ENCODE measurements at regions not wholly inside any gene's neighbourhood (a gene's known extent, or its start where the extent isn't known, plus 50 kb on each side); places are given as distances from the start of the nearest gene placed in this dataset.

GRCh38 chr4:171668403-171668802 lies 144.8 kb upstream of the GALNTL6 start:
- H3K9me3 Mint-ChIP-seq, result no peaks in the 10 kb centered on the region
- no peaks in the 10 kb centered on the region for H3K27me3 Mint-ChIP-seq
- no peak overlapping the region for H3K27ac Mint-ChIP-seq
- no peaks in the 10 kb centered on the region for H3K4me1 Mint-ChIP-seq (ENCODE audit: low read depth)
- no peak for DNase-seq
- no peaks in the 10 kb centered on the region for H3K36me3 Mint-ChIP-seq (ENCODE audit: low read depth)
- no peak overlapping the region for H3K4me3 Mint-ChIP-seq

- no peaks in the 10 kb centered on the region for H3K4me1 Mint-ChIP-seq (ENCODE audit: low read depth)
- no peak overlapping the region for H3K4me3 Mint-ChIP-seq
- no peaks in the 10 kb centered on the region for H3K36me3 Mint-ChIP-seq (ENCODE audit: low read depth)
- H3K27me3 Mint-ChIP-seq, result no peaks in the 10 kb centered on the region
- no peaks in the 10 kb centered on the region for H3K9me3 Mint-ChIP-seq
- no peak overlapping the region for H3K27ac Mint-ChIP-seq
- DNase-seq, result no peak
Measured at GRCh38 chr4:171667906-171668305, 145.3 kb upstream of the GALNTL6 start.

- DNase-seq, result no peak
- H3K27ac Mint-ChIP-seq, result no peak overlapping the region
- no peaks in the 10 kb centered on the region for H3K36me3 Mint-ChIP-seq (ENCODE audit: low read depth)
- H3K4me3 Mint-ChIP-seq, result no peak overlapping the region
- H3K4me1 Mint-ChIP-seq (ENCODE audit: low read depth), result no peaks in the 10 kb centered on the region
- no peaks in the 10 kb centered on the region for H3K27me3 Mint-ChIP-seq
- peaks cover 8% of the 10 kb centered on the region for H3K9me3 Mint-ChIP-seq
Measured at GRCh38 chr4:171651071-171651470, 162.1 kb upstream of the GALNTL6 start.

- H3K4me3 Mint-ChIP-seq, result no peak overlapping the region
- peaks cover 8% of the 10 kb centered on the region for H3K9me3 Mint-ChIP-seq
- DNase-seq, result no peak
- H3K36me3 Mint-ChIP-seq (ENCODE audit: low read depth), result no peaks in the 10 kb centered on the region
- H3K27ac Mint-ChIP-seq, result no peak overlapping the region
- H3K4me1 Mint-ChIP-seq (ENCODE audit: low read depth), result no peaks in the 10 kb centered on the region
- H3K27me3 Mint-ChIP-seq, result no peaks in the 10 kb centered on the region
Measured at GRCh38 chr4:171650543-171650942, 162.7 kb upstream of the GALNTL6 start.

- DNase-seq, result no peak
- Mint-ChIP-seq H3K27me3 (no peaks in the 10 kb centered on the region), H3K9me3 (peaks cover 10% of the 10 kb centered on the region), H3K27ac (no peak overlapping the region), H3K4me1 (ENCODE audit: low read depth) (no peaks in the 10 kb centered on the region), H3K4me3 (no peak overlapping the region), H3K36me3 (ENCODE audit: low read depth) (no peaks in the 10 kb centered on the region)
Measured at GRCh38 chr4:171648926-171649325, 164.3 kb upstream of the GALNTL6 start.

DNA sequence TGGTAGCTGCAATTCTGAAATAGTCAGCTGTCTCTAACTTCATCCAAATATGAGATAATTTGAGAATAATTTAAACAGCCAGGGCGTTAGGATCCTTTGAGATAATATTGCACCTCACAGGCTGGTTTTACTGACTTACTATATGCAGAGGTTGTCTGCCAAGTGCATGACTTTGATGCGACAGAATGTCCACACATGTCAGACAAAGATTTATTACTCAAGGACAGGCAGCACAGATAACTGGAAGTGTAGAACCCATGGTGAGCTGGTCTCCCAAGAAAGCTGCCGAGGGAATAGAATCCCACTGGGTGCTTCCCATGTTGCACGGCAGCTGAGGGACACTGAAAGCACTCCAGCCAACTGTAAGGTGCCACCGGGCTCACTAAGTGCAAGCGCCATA lies 166.2 kb upstream of the GALNTL6 start:
- no peaks in the 10 kb centered on the region for H3K27me3 Mint-ChIP-seq
- no peaks in the 10 kb centered on the region for H3K4me1 Mint-ChIP-seq (ENCODE audit: low read depth)
- DNase-seq, result no peak
- H3K27ac Mint-ChIP-seq, result no peak overlapping the region
- no peaks in the 10 kb centered on the region for H3K36me3 Mint-ChIP-seq (ENCODE audit: low read depth)
- H3K4me3 Mint-ChIP-seq, result no peak overlapping the region
- peaks cover 9% of the 10 kb centered on the region for H3K9me3 Mint-ChIP-seq

DNA sequence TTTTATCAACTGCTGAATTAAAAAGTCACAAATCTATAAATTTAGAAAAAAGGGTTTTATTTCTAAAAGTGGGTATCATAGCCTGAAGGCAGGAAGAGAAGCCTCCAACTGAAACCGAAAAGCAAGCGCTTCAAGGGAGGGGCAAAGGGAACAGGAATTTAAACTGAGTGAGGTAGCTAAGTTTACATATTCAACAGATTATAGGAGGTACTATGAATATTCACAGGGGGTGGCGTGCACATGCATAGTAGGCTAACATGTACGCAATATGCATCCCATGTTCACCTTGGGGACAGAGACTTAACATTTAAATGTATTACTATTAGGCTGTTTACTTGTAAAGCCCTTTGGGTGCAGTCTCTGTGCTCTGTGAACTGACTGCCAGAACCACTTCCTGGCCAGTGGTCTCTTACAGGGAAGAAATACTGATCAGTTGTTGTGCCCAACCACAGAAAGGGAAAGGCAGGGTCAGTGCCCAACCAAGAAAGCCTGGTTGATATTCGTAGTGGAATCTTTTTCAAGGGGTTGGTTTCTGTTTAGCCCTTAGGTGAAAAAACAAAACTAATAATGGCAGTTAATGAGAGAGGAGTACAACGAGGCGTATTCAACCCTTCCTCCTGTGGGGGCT lies 168.7 kb upstream of the GALNTL6 start:
- H3K27ac Mint-ChIP-seq, result no peak overlapping the region
- no peaks in the 10 kb centered on the region for H3K36me3 Mint-ChIP-seq (ENCODE audit: low read depth)
- H3K4me1 Mint-ChIP-seq (ENCODE audit: low read depth), result no peaks in the 10 kb centered on the region
- DNase-seq, result no peak
- no peak overlapping the region for H3K4me3 Mint-ChIP-seq
- H3K27me3 Mint-ChIP-seq, result no peaks in the 10 kb centered on the region
- peaks cover 8% of the 10 kb centered on the region for H3K9me3 Mint-ChIP-seq

DNA sequence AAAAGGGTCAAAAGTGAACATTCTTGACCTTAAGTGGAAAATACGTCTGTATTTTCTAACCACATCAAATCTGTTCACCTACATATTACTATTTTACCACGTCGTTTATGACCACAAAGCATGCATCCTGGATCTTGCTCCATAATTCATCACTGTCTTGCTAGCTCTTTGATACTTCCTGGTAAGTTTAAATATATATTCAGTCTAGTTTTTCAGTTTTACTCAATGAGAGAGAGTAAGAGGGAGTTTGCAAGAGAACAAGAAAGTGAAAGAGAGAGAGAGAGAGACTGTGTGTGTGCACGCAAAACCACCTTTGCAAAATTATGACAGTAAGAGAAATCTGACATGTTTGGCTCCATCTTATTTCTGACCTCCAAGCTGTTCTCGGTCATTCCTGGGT lies 173.7 kb upstream of the GALNTL6 start:
- no peak overlapping the region for H3K4me3 Mint-ChIP-seq
- H3K27ac Mint-ChIP-seq, result no peak overlapping the region
- no peaks in the 10 kb centered on the region for H3K36me3 Mint-ChIP-seq (ENCODE audit: low read depth)
- no peaks in the 10 kb centered on the region for H3K27me3 Mint-ChIP-seq
- peaks cover 6% of the 10 kb centered on the region for H3K9me3 Mint-ChIP-seq
- H3K4me1 Mint-ChIP-seq (ENCODE audit: low read depth), result no peaks in the 10 kb centered on the region
- no peak for DNase-seq

DNA sequence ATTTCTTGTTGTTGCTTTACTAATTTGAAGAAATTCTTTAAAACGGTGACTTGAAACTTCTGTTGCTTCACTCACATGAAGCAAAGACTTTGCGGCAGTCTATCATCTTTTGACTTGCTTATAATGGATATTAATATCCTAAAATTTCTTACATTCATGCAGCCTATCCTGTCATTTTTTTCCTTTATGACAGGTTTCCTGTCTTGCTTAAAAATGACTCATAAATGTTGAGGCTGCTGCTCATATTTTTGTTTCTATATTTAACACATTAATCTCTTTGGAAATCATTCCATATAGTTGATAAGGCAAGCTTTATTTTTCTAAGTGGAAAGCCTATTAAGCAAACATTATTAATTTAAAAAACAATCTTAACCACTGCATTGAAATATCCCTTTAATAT lies 176.6 kb upstream of the GALNTL6 start:
- no peaks in the 10 kb centered on the region for H3K36me3 Mint-ChIP-seq (ENCODE audit: low read depth)
- no peak overlapping the region for H3K27ac Mint-ChIP-seq
- no peak overlapping the region for H3K4me3 Mint-ChIP-seq
- no peaks in the 10 kb centered on the region for H3K4me1 Mint-ChIP-seq (ENCODE audit: low read depth)
- H3K9me3 Mint-ChIP-seq, result peaks cover 7% of the 10 kb centered on the region
- DNase-seq, result no peak
- no peaks in the 10 kb centered on the region for H3K27me3 Mint-ChIP-seq

DNA sequence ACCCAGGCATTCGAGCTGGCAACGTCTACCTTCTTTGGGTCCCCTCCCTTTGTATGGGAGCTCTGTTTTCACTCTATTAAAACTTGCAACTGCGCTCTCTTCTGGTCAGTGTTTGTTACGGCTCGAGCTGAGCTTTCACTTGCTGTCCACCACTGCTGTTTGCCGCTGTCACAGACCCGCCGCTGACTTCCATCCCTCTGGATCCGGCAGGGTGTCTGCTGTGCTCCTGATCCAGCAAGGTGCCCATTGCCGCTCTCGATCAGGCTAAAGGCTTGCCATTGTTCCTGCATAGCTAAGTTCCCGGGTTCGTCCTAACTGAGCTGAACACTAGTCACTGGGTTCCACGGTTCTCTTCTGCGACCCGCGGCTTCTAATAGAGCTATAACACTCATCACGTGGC lies 183.5 kb upstream of the GALNTL6 start:
- no peak overlapping the region for H3K27ac Mint-ChIP-seq
- no peaks in the 10 kb centered on the region for H3K36me3 Mint-ChIP-seq (ENCODE audit: low read depth)
- DNase-seq, result no peak
- no peaks in the 10 kb centered on the region for H3K27me3 Mint-ChIP-seq
- H3K4me1 Mint-ChIP-seq (ENCODE audit: low read depth), result no peaks in the 10 kb centered on the region
- no peak overlapping the region for H3K4me3 Mint-ChIP-seq
- peaks cover 21% of the 10 kb centered on the region for H3K9me3 Mint-ChIP-seq

GRCh38 chr4:171629182-171629581 lies 184.0 kb upstream of the GALNTL6 start:
- Mint-ChIP-seq H3K36me3 (ENCODE audit: low read depth) (no peaks in the 10 kb centered on the region), H3K27ac (no peak overlapping the region), H3K4me3 (no peak overlapping the region), H3K27me3 (no peaks in the 10 kb centered on the region), H3K4me1 (ENCODE audit: low read depth) (no peaks in the 10 kb centered on the region), H3K9me3 (peaks cover 22% of the 10 kb centered on the region)
- no peak for DNase-seq

- Mint-ChIP-seq H3K27ac (no peak overlapping the region), H3K4me1 (ENCODE audit: low read depth) (no peaks in the 10 kb centered on the region), H3K27me3 (no peaks in the 10 kb centered on the region), H3K36me3 (ENCODE audit: low read depth) (no peaks in the 10 kb centered on the region), H3K9me3 (peaks cover 25% of the 10 kb centered on the region), H3K4me3 (no peak overlapping the region)
- no peak for DNase-seq
Measured at GRCh38 chr4:171626554-171626953, 186.7 kb upstream of the GALNTL6 start.

DNA sequence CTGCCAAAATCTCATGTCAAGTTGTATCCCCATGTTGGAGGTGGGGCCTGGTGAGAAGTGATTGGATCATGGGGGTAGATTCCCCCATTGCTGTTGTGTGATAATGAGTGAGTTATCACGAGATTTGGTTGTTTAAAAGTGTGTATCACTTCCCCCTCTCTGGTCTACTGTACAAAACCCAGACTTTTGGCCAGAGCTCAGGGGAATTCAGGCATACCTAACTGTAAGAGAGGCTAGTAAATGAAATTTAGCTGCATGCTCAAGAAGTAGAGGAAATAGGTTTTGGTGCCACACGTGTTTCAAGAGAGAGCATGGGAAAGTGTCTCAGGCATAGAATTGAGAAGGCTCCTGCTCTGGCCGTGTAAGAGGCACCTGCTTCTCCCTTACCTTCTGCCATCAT lies 190.5 kb upstream of the GALNTL6 start:
- Mint-ChIP-seq H3K4me3 (no peak overlapping the region), H3K27ac (no peak overlapping the region), H3K9me3 (peaks cover 12% of the 10 kb centered on the region), H3K4me1 (ENCODE audit: low read depth) (no peaks in the 10 kb centered on the region), H3K27me3 (no peaks in the 10 kb centered on the region), H3K36me3 (ENCODE audit: low read depth) (no peaks in the 10 kb centered on the region)
- DNase-seq, result no peak

GRCh38 chr4:171621646-171622045 lies 191.6 kb upstream of the GALNTL6 start:
- Mint-ChIP-seq H3K27me3 (no peaks in the 10 kb centered on the region), H3K36me3 (ENCODE audit: low read depth) (no peaks in the 10 kb centered on the region), H3K4me1 (ENCODE audit: low read depth) (no peaks in the 10 kb centered on the region), H3K27ac (no peak overlapping the region), H3K4me3 (no peak overlapping the region), H3K9me3 (peaks cover 12% of the 10 kb centered on the region)
- no peak for DNase-seq

GRCh38 chr4:171612907-171613306 lies 200.3 kb upstream of the GALNTL6 start:
- H3K36me3 Mint-ChIP-seq (ENCODE audit: low read depth), result no peaks in the 10 kb centered on the region
- H3K27ac Mint-ChIP-seq, result no peak overlapping the region
- H3K4me3 Mint-ChIP-seq, result no peak overlapping the region
- H3K4me1 Mint-ChIP-seq (ENCODE audit: low read depth), result no peaks in the 10 kb centered on the region
- no peaks in the 10 kb centered on the region for H3K27me3 Mint-ChIP-seq
- H3K9me3 Mint-ChIP-seq, result peaks cover 10% of the 10 kb centered on the region
- no peak for DNase-seq
